ENCODE measurements at regions not wholly inside any gene's neighbourhood (a gene's known extent, or its start where the extent isn't known, plus 50 kb on each side); places are given as distances from the start of the nearest gene placed in this dataset.

GRCh38 chr13:74077792-74078191 is 56.4 kb downstream of the KLF12 start:
- H3K9me3 Mint-ChIP-seq (ENCODE audit: unreplicated experiment) = peaks cover 3% of the 10 kb centered on the region
- no peak overlapping the region for H2AFZ ChIP-seq (ENCODE audit: low read depth, low read length)
- H3K4me1 ChIP-seq (ENCODE audit: insufficient read depth, low read length) = peaks cover 16% of the 10 kb centered on the region
- no peaks in the 10 kb centered on the region for H3K27me3 Mint-ChIP-seq (ENCODE audit: low read depth, unreplicated experiment)
- peaks cover 6% of the 10 kb centered on the region for H3K36me3 Mint-ChIP-seq (ENCODE audit: low read depth, unreplicated experiment)
- no peak overlapping the region for H3K4me3 ChIP-seq (ENCODE audit: insufficient read depth, low read depth, low read length)
- peaks cover 96% of the 10 kb centered on the region for H3K79me2 ChIP-seq (ENCODE audit: insufficient read depth, low read length)
- no peak overlapping the region for H3K27ac Mint-ChIP-seq (ENCODE audit: unreplicated experiment)
- H3K27ac ChIP-seq (ENCODE audit: low read depth, low read length) = no peak overlapping the region
- H3K4me2 ChIP-seq (ENCODE audit: low read length) = no peak overlapping the region
- H3K9ac ChIP-seq (ENCODE audit: low read length) = no peak overlapping the region
- H3K27me3 ChIP-seq (ENCODE audit: insufficient read depth, low read length) = no peaks in the 10 kb centered on the region
- peaks cover 70% of the 10 kb centered on the region for H4K20me1 ChIP-seq (ENCODE audit: insufficient read depth, low read length)
- H3K4me3 Mint-ChIP-seq (ENCODE audit: unreplicated experiment) = no peak overlapping the region
- H3K4me1 Mint-ChIP-seq (ENCODE audit: low read depth, unreplicated experiment) = peaks cover 41% of the 10 kb centered on the region
- TF ChIP-seq EZH2 (IDR thresholded peaks at IDR 0.05; ENCODE audit: insufficient read depth, low read length) = no peak
- no peak for TF ChIP-seq CTCF (IDR thresholded peaks at IDR 0.05; ENCODE audit: insufficient read depth, low read depth, low read length)
- peak; percentile 43 for FAIRE-seq
- no peaks in the 10 kb centered on the region for H3K9me3 ChIP-seq (ENCODE audit: insufficient read depth, low read depth, low read length)
- H3K36me3 ChIP-seq (ENCODE audit: insufficient read depth, low read length) = no peaks in the 10 kb centered on the region
- DNase-seq (ENCODE audit: low read depth) = no peak

- H3K79me2 ChIP-seq (ENCODE audit: insufficient read depth, low read length) = peaks cover 96% of the 10 kb centered on the region
- H2AFZ ChIP-seq (ENCODE audit: low read depth, low read length) = no peak overlapping the region
- H3K27me3 ChIP-seq (ENCODE audit: insufficient read depth, low read length) = no peaks in the 10 kb centered on the region
- H3K4me3 ChIP-seq (ENCODE audit: insufficient read depth, low read depth, low read length) = no peak overlapping the region
- DNase-seq (ENCODE audit: low read depth) = no peak
- Mint-ChIP-seq H3K27ac (ENCODE audit: unreplicated experiment) (no peak overlapping the region), H3K27me3 (ENCODE audit: low read depth, unreplicated experiment) (no peaks in the 10 kb centered on the region), H3K4me3 (ENCODE audit: unreplicated experiment) (no peak overlapping the region), H3K9me3 (ENCODE audit: unreplicated experiment) (peaks cover 3% of the 10 kb centered on the region), H3K36me3 (ENCODE audit: low read depth, unreplicated experiment) (peaks cover 6% of the 10 kb centered on the region), H3K4me1 (ENCODE audit: low read depth, unreplicated experiment) (peaks cover 37% of the 10 kb centered on the region)
- H3K4me2 ChIP-seq (ENCODE audit: low read length) = no peak overlapping the region
- H3K9ac ChIP-seq (ENCODE audit: low read length) = no peak overlapping the region
- peaks cover 16% of the 10 kb centered on the region for H3K4me1 ChIP-seq (ENCODE audit: insufficient read depth, low read length)
- FAIRE-seq = no peak
- no peaks in the 10 kb centered on the region for H3K36me3 ChIP-seq (ENCODE audit: insufficient read depth, low read length)
- H3K9me3 ChIP-seq (ENCODE audit: insufficient read depth, low read depth, low read length) = no peaks in the 10 kb centered on the region
- no peak for TF ChIP-seq EZH2 (IDR thresholded peaks at IDR 0.05; ENCODE audit: insufficient read depth, low read length)
- TF ChIP-seq CTCF (IDR thresholded peaks at IDR 0.05; ENCODE audit: insufficient read depth, low read depth, low read length) = no peak
- peaks cover 66% of the 10 kb centered on the region for H4K20me1 ChIP-seq (ENCODE audit: insufficient read depth, low read length)
- no peak overlapping the region for H3K27ac ChIP-seq (ENCODE audit: low read depth, low read length)
Observed at GRCh38 chr13:74077375-74077774, 56.8 kb downstream of the KLF12 start.

- H3K4me2 ChIP-seq (ENCODE audit: low read length) = peak overlapping the region; percentile 51
- peak overlapping the region; percentile 24 for H3K9ac ChIP-seq (ENCODE audit: low read length)
- FAIRE-seq (peak; percentile 32), DNase-seq (ENCODE audit: low read depth) (peak; percentile 58)
- no peaks in the 10 kb centered on the region for H3K36me3 ChIP-seq (ENCODE audit: insufficient read depth, low read length)
- no peak overlapping the region for H2AFZ ChIP-seq (ENCODE audit: low read depth, low read length)
- H3K27ac ChIP-seq (ENCODE audit: low read depth, low read length) = no peak overlapping the region
- H3K4me1 ChIP-seq (ENCODE audit: insufficient read depth, low read length) = peaks cover 16% of the 10 kb centered on the region
- Mint-ChIP-seq H3K27ac (ENCODE audit: unreplicated experiment) (peak overlapping the region; percentile 88), H3K36me3 (ENCODE audit: low read depth, unreplicated experiment) (peaks cover 13% of the 10 kb centered on the region), H3K4me1 (ENCODE audit: low read depth, unreplicated experiment) (peaks cover 40% of the 10 kb centered on the region), H3K4me3 (ENCODE audit: unreplicated experiment) (peak overlapping the region; percentile 43), H3K27me3 (ENCODE audit: low read depth, unreplicated experiment) (no peaks in the 10 kb centered on the region), H3K9me3 (ENCODE audit: unreplicated experiment) (no peaks in the 10 kb centered on the region)
- TF ChIP-seq CTCF (IDR thresholded peaks at IDR 0.05; ENCODE audit: insufficient read depth, low read depth, low read length) = no peak
- TF ChIP-seq EZH2 (IDR thresholded peaks at IDR 0.05; ENCODE audit: insufficient read depth, low read length) = no peak
- no peaks in the 10 kb centered on the region for H3K27me3 ChIP-seq (ENCODE audit: insufficient read depth, low read length)
- peaks cover 55% of the 10 kb centered on the region for H4K20me1 ChIP-seq (ENCODE audit: insufficient read depth, low read length)
- H3K4me3 ChIP-seq (ENCODE audit: insufficient read depth, low read depth, low read length) = no peak overlapping the region
- no peaks in the 10 kb centered on the region for H3K9me3 ChIP-seq (ENCODE audit: insufficient read depth, low read depth, low read length)
- H3K79me2 ChIP-seq (ENCODE audit: insufficient read depth, low read length) = peaks cover 89% of the 10 kb centered on the region
Observed at GRCh38 chr13:74074723-74075122, 59.5 kb downstream of the KLF12 start.
